ENCODE measurements at regions not wholly inside any gene's neighbourhood (a gene's known extent, or its start where the extent isn't known, plus 50 kb on each side); places are given as distances from the start of the nearest gene placed in this dataset.

GRCh38 chr5:124596595-124597421 is 149.6 kb downstream of the ZNF608 start (continued):
- TF ChIP-seq ZNF800 (CRISPR knock-in tag; IDR thresholded peaks at IDR 0.05) = no peak
- TF ChIP-seq, protein P1, sequence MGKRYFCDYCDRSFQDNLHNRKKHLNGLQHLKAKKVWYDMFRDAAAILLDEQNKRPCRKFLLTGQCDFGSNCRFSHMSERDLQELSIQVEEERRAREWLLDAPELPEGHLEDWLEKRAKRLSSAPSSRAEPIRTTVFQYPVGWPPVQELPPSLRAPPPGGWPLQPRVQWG (CRISPR knock-in tag; IDR thresholded peaks at IDR 0.05; ENCODE audit: borderline replicate concordance, low read depth) = no peak
- TF ChIP-seq ZNF564 (CRISPR knock-in tag; IDR thresholded peaks at IDR 0.05) = no peak
- TF ChIP-seq ZNF382 (CRISPR knock-in tag; IDR thresholded peaks at IDR 0.05; ENCODE audit: borderline replicate concordance) = no peak
- TF ChIP-seq FOSL1 (CRISPR knock-in tag; IDR thresholded peaks at IDR 0.05; ENCODE audit: borderline replicate concordance) = peak; percentile 90; the same call in 1 of the 2 replicates
- no peak for TF ChIP-seq SMARCC2 (IDR thresholded peaks at IDR 0.05)
- 0 out of 2 replicates have a peak, but pooled peaks have one; percentile 34 for TF ChIP-seq ZNF644 (CRISPR knock-in tag; IDR thresholded peaks at IDR 0.05; ENCODE audit: low read depth)
- TF ChIP-seq ZNF331 (CRISPR knock-in tag; IDR thresholded peaks at IDR 0.05) = 0 out of 2 replicates have a peak, but pooled peaks have one; percentile 31
- TF ChIP-seq ZNF20 (CRISPR knock-in tag; IDR thresholded peaks at IDR 0.05) = no peak
- TF ChIP-seq MAFG (CRISPR knock-in tag; IDR thresholded peaks at IDR 0.05) = peak; percentile 88
- TF ChIP-seq ZNF264 (CRISPR knock-in tag; IDR thresholded peaks at IDR 0.05) = no peak
- TF ChIP-seq, protein P2, sequence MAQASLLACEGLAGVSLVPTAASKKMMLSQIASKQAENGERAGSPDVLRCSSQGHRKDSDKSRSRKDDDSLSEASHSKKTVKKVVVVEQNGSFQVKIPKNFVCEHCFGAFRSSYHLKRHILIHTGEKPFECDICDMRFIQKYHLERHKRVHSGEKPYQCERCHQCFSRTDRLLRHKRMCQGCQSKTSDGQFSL (CRISPR knock-in tag; IDR thresholded peaks at IDR 0.05) = no peak
- 0 out of 2 replicates have a peak, but pooled peaks have one; percentile 35 for TF ChIP-seq PHF21A (CRISPR knock-in tag; IDR thresholded peaks at IDR 0.05)
- TF ChIP-seq BHLHE40 (IDR thresholded peaks at IDR 0.05; ENCODE audit: low read length) = no peak
- no peak for TF ChIP-seq GATA4 (IDR thresholded peaks at IDR 0.05; ENCODE audit: borderline replicate concordance, low read depth)
- peak; percentile 35; the same call in 1 of the 2 replicates for TF ChIP-seq ZNF792 (CRISPR knock-in tag; IDR thresholded peaks at IDR 0.05)
- TF ChIP-seq ZNF232 (CRISPR knock-in tag; IDR thresholded peaks at IDR 0.05; ENCODE audit: borderline replicate concordance) = no peak
- TF ChIP-seq, protein P3, sequence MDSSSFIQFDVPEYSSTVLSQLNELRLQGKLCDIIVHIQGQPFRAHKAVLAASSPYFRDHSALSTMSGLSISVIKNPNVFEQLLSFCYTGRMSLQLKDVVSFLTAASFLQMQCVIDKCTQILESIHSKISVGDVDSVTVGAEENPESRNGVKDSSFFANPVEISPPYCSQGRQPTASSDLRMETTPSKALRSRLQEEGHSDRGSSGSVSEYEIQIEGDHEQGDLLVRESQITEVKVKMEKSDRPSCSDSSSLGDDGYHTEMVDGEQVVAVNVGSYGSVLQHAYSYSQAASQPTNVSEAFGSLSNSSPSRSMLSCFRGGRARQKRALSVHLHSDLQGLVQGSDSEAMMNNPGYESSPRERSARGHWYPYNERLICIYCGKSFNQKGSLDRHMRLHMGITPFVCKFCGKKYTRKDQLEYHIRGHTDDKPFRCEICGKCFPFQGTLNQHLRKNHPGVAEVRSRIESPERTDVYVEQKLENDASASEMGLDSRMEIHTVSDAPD (CRISPR knock-in tag; IDR thresholded peaks at IDR 0.05) = no peak
- TF ChIP-seq CBX5 (CRISPR knock-in tag; IDR thresholded peaks at IDR 0.05; ENCODE audit: borderline replicate concordance) = peak; percentile 67; the same call in 1 of the 2 replicates
- TF ChIP-seq ZEB1 (IDR thresholded peaks at IDR 0.05; ENCODE audit: insufficient replicate concordance, low read depth) = no peak
- no peak for TF ChIP-seq ZNF142 (CRISPR knock-in tag; IDR thresholded peaks at IDR 0.05)
